Sigmoid colon (tissue), 6 donors: ENCODE measurements at regions not wholly inside any gene's neighbourhood (a gene's known extent, or its start where the extent isn't known, plus 50 kb on each side); places are given as distances from the start of the nearest gene placed in this dataset.

Source experiments
- DNase-seq: peaks from one replicate; pipeline ENCODE4 v3.0.0-alpha.2; 2019
- H3K27ac ChIP-seq, 4 donors: fragments of 200-600 bp; sonication (generic); one replicate each; pipeline ENCODE4 v1.5.1; 2016 to 2019; ENCODE audit warnings: mild to moderate bottlenecking in 1 of 4
- H3K27me3 ChIP-seq, 3 donors: fragments of 200-600 bp; sonication (generic); one replicate each; pipeline ENCODE4 v1.5.1; 2019; ENCODE audit warnings: mild to moderate bottlenecking in 1 of 3
- H3K36me3 ChIP-seq, 4 donors: fragments of 200-600 bp; sonication (generic); one replicate each; pipeline ENCODE4 v1.5.1; 2016 to 2019
- H3K4me1 ChIP-seq, 4 donors: fragments of 200-600 bp; sonication (generic); one replicate each; pipeline ENCODE4 v1.5.1; 2017 to 2019
- H3K4me3 ChIP-seq, 4 donors: fragments of 200-600 bp; sonication (generic); one replicate each; pipeline ENCODE4 v1.5.1; 2017 to 2019; ENCODE audit warnings: mild to moderate bottlenecking in 2 of 4, moderate library complexity in 1 of 4
- H3K9me3 ChIP-seq, 4 donors: fragments of 200-600 bp in 3 of 4; sonication (generic) in 3 of 4; one replicate each; pipeline versions ENCODE4 v1.5.1 to v1.6.1; 2013 to 2019
- CTCF ChIP-seq, 4 experiments: fragments of 450-650 bp in 3 of 4; fragments of 200-600 bp in 1 of 4; IDR thresholded peaks; one replicate each; pipeline ENCODE4 v1.5.1; 2016 to 2019; ENCODE audit warnings: antibody characterized with exemption in 4 of 4, mild to moderate bottlenecking in 3 of 4, moderate library complexity in 2 of 4
- EP300 ChIP-seq, 4 donors: sonication (generic); formaldehyde crosslinking; IDR thresholded peaks; one replicate each; pipeline ENCODE4 v1.6.1; 2017; ENCODE audit warnings: antibody characterized with exemption in 4 of 4
- POLR2A ChIP-seq, 2 donors: fragments of 450-650 bp; IDR thresholded peaks; one replicate each; pipeline ENCODE4 v1.6.1; 2016; ENCODE audit warnings: antibody characterized with exemption in 2 of 2, mild to moderate bottlenecking in 2 of 2, moderate library complexity in 2 of 2
- POLR2AphosphoS5 ChIP-seq, 4 donors: sonication (generic); formaldehyde crosslinking; IDR thresholded peaks; one replicate each; pipeline ENCODE4 v1.6.1; 2017; ENCODE audit warnings: antibody characterized with exemption in 4 of 4
- WGBS, 2 donors: extraction: QIAGEN DNeasy Blood & Tissue Kit; methylation state at CpG; one replicate each; pipeline ENCODE4 v1.1.7; 2013; 5-methylcytosine and 5-hydroxymethylcytosine counted together
- intact Hi-C: fragments of 100-400 bp; cut with DNase I; formaldehyde crosslinking; loops from one replicate; pipeline ENCODE4 v1.15.1; 2023
- donor health status: healthy with polysubstance abuse.
- donor health status: healthy.

GRCh38 chr4:179123084-179123483 is 1680.8 kb upstream of the AGA start:
- 97% methylated on average over 2 of the region's 2 CpGs for WGBS, 2 donors
- Histone ChIP-seq H3K36me3 (no peaks in the 10 kb centered on the region), H3K4me3 (no peak overlapping the region), H3K4me1 (no peaks in the 10 kb centered on the region), H3K27me3 (no peaks in the 10 kb centered on the region), H3K9me3 (no peaks in the 10 kb centered on the region), H3K27ac (no peak overlapping the region)
- intact Hi-C loops: no loop called here
- no peak for DNase-seq
- no peak for TF ChIP-seq EP300 (IDR thresholded peaks at IDR 0.05)

- Histone ChIP-seq H3K36me3 (no peaks in the 10 kb centered on the region), H3K9me3 (no peaks in the 10 kb centered on the region), H3K27ac (no peak overlapping the region), H3K27me3 (no peaks in the 10 kb centered on the region), H3K4me3 (no peak overlapping the region), H3K4me1 (no peaks in the 10 kb centered on the region)
- no peak for DNase-seq
- WGBS, 2 donors: 92 to 93% methylated on average over 4 of the region's 4 CpGs
- intact Hi-C loops: no loop called here
- TF ChIP-seq CTCF (IDR thresholded peaks at IDR 0.05): no peak
- TF ChIP-seq POLR2AphosphoS5 (IDR thresholded peaks at IDR 0.05): no peak
- no peak for TF ChIP-seq EP300 (IDR thresholded peaks at IDR 0.05)
- no peak for TF ChIP-seq POLR2A (IDR thresholded peaks at IDR 0.05)
These were observed 1682.2 kb upstream of the AGA start for GRCh38 chr4:179124419-179124818.

- WGBS, 2 donors: 73 to 78% methylated on average over 1 of the region's 1 CpG
- Histone ChIP-seq H3K27me3 (no peaks in the 10 kb centered on the region), H3K4me3 (no peak overlapping the region), H3K9me3 (no peaks in the 10 kb centered on the region), H3K36me3 (no peaks in the 10 kb centered on the region), H3K27ac (no peak overlapping the region), H3K4me1 (no peaks in the 10 kb centered on the region)
- TF ChIP-seq POLR2AphosphoS5 (IDR thresholded peaks at IDR 0.05) (no peak), CTCF (IDR thresholded peaks at IDR 0.05) (no peak), EP300 (IDR thresholded peaks at IDR 0.05) (no peak), POLR2A (IDR thresholded peaks at IDR 0.05) (no peak)
- DNase-seq: no peak
- intact Hi-C loops: no loop called here
These were observed 1682.7 kb upstream of the AGA start for GRCh38 chr4:179124957-179125356.

- no peak overlapping the region for H3K4me3 ChIP-seq
- no peak overlapping the region for H3K27ac ChIP-seq
- no peaks in the 10 kb centered on the region for H3K36me3 ChIP-seq
- no peak for TF ChIP-seq POLR2A (IDR thresholded peaks at IDR 0.05)
- no peak for TF ChIP-seq EP300 (IDR thresholded peaks at IDR 0.05)
- TF ChIP-seq CTCF (IDR thresholded peaks at IDR 0.05): no peak
- H3K4me1 ChIP-seq: no peaks in the 10 kb centered on the region
- 43 to 55% methylated on average over 2 of the region's 2 CpGs for WGBS, 2 donors
- no peaks in the 10 kb centered on the region for H3K9me3 ChIP-seq
- intact Hi-C loops: no loop called here
- no peaks in the 10 kb centered on the region for H3K27me3 ChIP-seq
- no peak for DNase-seq
These were observed 1683.6 kb upstream of the AGA start for GRCh38 chr4:179125870-179126269.

- Histone ChIP-seq H3K4me3 (no peak overlapping the region), H3K27me3 (no peaks in the 10 kb centered on the region), H3K4me1 (no peaks in the 10 kb centered on the region), H3K27ac (no peak overlapping the region), H3K36me3 (no peaks in the 10 kb centered on the region), H3K9me3 (no peaks in the 10 kb centered on the region)
- intact Hi-C loops: no loop called here
- no peak for DNase-seq
- WGBS, 2 donors: 63 to 71% methylated on average over 4 of the region's 4 CpGs
- no peak for TF ChIP-seq EP300 (IDR thresholded peaks at IDR 0.05)
- no peak for TF ChIP-seq POLR2A (IDR thresholded peaks at IDR 0.05)
- no peak for TF ChIP-seq POLR2AphosphoS5 (IDR thresholded peaks at IDR 0.05)
- TF ChIP-seq CTCF (IDR thresholded peaks at IDR 0.05): no peak
These were observed 1686.1 kb upstream of the AGA start for GRCh38 chr4:179128299-179128698.
